ENCODE measurements at regions not wholly inside any gene's neighbourhood (a gene's known extent, or its start where the extent isn't known, plus 50 kb on each side); places are given as distances from the start of the nearest gene placed in this dataset.
"Not testable (repeated sequence)": the region's sequence is repeated elsewhere in the genome, so short reads cannot be mapped to it uniquely, and the experiment has no call there.

GRCh38 chr6:9361749-9362148 is 926.4 kb upstream of the SLC35B3 start:
- DNase-seq = no peak

DNA sequence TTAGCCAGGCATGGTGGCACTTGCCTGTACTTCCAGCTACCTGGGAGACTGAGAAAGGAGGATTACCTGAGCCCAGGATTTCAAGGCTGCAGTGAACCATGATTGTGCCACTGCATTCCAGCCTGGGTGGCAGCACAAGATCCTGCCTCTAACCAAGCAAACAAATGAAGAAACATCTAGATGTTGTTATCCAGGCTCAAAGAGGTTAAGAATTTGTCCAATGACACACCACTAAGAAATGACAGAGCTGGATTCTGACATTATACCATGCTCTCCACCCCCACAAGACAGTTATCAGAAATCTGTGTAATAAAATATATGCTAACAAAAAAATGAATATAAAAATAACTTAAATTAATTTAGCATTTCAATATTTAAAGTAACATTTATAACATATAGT is 925.5 kb upstream of the SLC35B3 start:
- DNase-seq = no peak

DNA sequence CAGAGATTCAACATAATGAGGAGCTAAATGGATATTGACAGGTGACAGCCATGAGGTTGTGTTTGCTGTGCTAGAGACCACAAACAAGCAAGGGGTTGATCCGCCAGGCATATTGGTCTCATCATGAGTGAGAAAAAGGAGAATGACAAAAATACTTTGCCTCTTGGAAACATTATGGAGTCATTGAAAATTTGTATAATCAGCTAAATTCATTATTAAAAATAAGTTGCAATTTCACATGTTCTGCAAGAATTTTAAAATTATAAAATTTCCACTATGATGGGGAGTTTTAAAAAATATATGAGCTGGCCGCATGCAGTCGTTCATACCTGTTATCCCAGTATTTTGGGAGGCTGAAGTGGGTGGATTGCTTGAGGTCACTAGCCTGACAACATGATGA is 912.3 kb upstream of the SLC35B3 start:
- DNase-seq = no peak

DNA sequence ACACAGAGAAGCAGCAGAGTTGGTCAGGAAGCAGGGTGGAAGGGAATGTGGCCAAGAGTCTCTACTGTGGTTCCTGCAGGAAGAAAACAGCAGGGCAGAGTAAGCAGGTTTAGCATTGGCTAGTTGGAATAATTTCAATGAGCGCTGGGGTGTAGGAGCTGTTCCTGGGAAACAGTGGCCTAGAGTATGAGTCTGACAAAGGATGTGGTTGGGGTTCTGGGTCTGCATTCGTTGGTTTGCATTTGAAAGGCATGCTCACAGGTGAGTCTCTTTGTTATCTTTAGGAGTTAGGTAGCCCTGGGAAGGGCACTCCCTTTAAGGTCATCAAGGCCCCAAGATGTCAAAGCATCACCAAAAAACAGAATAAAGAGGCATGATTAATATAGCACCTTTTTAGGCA is 911.6 kb upstream of the SLC35B3 start:
- DNase-seq = no peak

DNA sequence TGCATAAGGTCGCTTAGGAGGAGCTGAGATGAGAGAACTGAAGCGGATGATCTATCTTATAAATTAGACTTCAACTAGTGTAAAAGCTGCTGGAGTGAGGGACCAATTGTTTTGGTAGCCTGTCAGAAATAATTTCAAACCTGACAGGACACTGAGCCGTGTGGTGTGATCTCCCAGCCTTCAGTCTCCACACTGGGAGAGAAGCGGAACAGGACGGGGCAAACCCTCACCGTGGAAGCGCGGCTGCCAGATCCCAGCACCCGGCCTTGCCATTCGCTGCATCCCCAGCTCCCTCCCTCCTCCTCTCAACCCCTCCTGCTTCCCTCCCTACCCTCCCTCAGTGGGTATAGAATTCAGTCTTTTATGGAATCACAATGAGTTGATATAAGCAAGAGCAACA is 900.1 kb upstream of the SLC35B3 start:
- no peak for DNase-seq

GRCh38 chr6:9334979-9335378 is 899.6 kb upstream of the SLC35B3 start:
- no peak for DNase-seq

DNA sequence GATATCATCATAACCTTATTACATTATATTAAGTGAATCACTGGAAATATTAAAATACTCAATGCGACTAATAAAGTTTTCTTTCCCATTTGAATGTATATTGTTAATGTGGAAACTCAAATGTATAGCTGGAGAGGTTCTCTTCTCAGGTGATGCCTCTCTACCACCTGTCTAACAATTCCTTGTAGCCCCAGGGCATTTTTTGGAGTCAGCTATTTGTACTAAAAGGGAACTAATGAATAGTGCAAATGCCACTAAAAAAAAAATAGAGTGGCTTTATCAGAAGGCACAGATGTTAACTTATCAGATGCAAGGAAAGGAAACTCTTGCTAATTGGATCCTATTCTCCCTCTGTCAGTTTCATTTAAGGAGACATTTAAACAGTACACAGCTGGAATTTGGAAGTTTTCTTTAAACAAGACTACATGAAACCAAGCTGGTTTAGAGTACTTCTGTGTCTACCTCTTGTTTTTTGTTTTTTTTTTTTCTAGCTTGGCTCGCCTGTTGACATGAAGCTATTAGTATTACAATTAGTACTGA is 897.0 kb upstream of the SLC35B3 start:
- no peak for DNase-seq

DNA sequence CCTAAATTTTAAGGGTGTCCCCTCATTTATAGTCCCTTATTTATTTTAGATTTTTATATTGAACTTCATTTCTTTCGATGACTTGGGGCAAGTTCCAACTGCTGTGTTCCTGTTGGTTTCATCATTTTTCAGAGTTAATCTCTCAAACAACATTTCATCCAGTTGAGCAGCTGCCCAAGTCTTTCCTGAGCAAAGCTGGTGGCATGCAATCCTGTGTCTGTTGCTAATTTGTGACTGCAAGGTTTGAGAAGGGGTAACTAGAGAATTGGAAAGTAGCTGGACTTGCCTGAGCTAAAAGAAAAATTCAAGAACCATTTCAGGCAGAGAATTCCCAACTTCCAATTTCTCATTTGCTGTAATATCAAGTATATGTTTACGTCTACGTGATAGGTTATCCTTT is 881.5 kb upstream of the SLC35B3 start:
- DNase-seq = no peak

DNA sequence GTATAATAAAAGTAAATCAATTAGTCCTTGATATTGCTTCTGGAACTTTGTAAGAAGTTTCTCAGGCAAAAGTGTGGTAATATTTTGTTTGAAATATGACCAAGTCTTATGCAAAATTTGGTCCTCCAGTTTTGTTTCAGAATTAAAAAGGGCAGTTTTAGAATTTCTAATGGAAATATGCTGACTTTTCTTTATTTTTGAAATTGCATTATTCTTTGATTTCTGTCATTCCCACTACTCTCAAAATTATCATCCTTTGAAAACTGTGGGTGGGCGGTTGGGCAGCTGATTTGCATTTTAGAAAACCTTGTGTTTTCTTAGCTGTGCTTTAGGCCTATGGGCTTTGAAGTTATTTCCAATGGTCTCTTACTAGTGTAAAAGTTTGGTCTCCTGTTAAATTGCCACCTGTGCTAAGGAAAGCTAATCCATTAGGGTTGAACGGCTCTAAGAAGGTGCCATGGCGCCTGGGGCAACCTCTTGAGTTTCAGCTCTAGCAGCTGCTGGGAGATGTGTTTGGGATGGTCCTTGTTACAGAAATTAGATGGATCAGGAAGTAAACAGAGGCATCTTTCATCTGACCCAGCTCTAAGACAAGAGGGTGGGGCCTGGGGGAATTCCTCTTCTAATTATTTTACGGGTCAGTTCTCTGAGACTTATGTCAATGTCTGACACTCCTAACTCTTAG is 880.8 kb upstream of the SLC35B3 start:
- no peak for DNase-seq

DNA sequence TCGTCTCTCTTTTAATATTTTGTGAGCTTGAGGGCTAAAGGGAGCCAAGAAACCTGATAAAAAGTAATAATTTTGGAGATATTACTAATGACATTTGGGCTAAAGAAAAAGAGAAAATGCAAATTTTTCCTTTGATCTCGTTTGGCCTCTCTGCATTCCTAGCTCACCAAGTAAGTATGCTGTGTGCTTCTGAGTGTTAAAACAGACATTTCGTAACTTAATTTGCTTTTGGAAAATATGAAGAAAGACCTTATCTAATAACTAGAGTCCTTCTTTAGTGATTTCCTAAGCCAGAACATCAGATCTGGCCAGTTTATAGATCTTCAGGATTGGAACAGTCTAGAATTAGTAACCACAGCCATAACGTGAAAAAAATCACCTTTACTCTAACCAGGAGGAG is 872.9 kb upstream of the SLC35B3 start:
- DNase-seq = no peak

DNA sequence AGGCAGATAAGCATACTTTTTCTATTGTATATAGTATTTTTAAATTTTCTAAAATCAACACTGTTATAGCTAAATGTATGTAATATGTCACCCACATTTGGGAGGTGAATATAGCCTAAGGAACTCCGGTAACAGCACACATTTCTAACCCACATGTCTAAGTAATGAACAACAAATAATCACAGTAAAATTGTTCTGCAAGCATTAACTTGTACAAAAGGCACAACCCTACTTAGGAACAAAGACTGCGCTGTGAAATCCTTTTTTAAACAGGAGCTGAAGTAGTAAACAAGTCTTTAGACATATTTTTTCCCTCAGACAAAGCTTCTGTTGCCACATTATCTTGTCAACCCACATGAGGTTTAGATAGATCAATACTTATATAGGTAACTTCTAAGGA is 872.4 kb upstream of the SLC35B3 start:
- DNase-seq = no peak

DNA sequence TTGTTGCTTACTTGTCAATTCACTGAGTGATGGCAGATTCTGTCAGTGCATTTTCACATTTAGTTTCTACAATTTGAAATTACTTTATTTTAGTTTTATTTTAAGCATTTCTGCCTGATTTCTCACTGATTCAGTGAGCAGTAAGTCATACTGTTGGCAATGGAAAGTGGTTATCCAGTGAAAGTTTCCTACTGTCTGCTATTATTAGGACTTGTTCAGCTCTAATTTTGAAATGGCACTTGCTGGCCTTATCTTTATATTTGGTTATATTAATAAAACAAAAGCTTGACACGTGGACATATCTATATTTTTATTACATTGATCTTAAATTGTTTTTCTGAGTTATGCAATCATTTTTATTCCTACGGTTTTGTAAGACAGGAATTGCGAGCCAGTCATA is 871.8 kb upstream of the SLC35B3 start:
- DNase-seq = no peak

DNA sequence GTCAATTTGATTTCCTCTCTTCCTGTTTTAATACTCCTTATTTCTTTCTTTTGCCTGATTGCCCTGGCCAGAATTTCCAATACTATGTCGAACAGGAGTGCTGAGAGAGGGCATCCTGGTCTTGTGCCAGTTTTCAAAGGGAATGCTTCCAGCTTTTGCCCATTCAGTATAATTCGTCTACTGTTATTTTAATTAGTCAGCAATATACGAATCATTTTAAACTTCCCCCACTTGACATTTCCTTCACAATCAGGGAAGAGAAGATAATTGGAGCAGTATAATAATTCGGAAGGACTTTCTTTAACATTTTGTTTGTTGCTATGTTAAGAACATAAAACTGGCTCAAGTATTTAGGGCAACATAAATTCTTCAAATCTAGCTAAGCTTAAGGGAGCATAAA is 860.3 kb upstream of the SLC35B3 start:
- DNase-seq = no peak

- DNase-seq = no peak
Observed at GRCh38 chr6:9292975-9293374, 857.6 kb upstream of the SLC35B3 start.

DNA sequence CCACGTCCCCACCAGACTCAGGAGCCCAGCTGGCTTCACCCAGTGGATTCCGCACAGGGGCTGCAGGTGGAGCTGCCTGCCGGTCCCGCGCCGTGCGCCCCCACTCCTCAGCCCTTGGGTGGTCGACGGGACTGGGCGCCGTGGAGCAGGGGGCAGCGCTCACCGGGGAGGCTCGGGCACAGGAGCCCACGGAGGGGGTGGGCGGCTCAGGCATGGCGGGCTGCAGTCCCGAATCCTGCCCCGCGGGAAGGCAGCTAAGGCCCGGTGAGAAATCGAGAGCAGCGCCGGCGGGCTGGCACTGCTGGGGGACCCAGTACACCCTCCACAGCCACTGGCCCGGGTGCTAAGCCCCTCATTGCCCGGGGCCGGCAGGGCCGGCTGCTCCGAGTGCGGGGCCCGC is 855.0 kb upstream of the SLC35B3 start:
- not testable (repeated sequence) for DNase-seq

DNA sequence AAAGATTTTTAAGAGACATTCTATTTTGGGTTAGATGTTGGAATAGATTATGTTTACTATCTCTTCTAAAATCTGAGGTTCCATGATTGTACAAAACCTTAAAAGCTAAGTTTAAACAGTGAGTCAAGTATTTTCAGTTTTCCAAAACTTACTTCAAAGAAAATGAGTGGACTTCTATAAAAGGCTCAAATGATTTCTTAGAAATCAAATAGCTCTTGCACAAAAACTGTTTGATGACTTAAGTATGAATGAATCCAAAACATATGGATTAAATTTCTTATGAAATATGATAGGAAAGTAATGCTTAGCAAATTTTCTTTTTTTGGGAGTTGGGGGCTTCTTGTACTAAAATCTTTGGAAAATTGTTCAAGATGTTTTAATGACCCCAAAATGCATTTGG is 837.3 kb upstream of the SLC35B3 start:
- DNase-seq = no peak

- no peak for DNase-seq
Observed at GRCh38 chr6:9266741-9267140, 831.4 kb upstream of the SLC35B3 start.

DNA sequence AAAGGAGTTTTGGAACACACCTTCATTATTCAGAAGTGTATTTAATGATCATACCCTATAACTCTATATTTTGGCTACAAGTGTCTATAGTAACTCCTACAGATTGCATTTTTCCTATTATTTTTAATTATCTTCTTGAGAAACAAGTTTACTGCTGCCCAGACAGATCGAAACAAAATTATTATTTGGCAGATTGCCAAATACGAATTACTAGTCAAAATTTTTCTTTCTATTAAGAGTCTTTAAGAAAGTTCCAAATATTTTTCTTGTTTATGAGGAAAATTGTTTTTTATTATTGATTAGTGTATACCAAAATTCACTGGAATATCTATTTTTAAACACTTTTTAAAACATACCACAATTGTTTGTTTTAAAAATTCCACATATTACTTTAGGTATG is 821.9 kb upstream of the SLC35B3 start:
- DNase-seq = no peak

GRCh38 chr6:9254251-9254650 is 818.9 kb upstream of the SLC35B3 start:
- DNase-seq = no peak

GRCh38 chr6:9252799-9253198 is 817.5 kb upstream of the SLC35B3 start:
- DNase-seq = no peak

- no peak for DNase-seq
Observed at GRCh38 chr6:9250852-9251251, 815.5 kb upstream of the SLC35B3 start.

GRCh38 chr6:9248133-9248532 is 812.8 kb upstream of the SLC35B3 start:
- DNase-seq = no peak

DNA sequence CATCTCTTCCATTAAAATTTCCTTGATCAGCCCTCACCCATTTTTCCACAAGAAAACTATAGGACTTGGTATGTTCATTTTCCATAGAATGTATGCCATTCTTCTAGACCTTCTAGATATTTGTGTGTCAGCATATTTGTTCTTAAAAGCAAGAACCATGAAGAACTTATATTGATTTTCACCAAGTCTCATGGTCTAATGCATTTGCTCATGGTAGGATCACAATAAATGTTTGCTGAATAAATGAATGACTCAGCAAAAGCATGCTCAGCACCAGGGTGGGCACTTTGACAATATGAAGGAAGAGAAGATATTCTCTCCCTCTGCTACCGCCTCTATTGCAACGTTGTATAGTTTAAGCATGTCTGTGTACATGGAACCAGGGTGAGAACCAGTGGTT is 805.5 kb upstream of the SLC35B3 start:
- no peak for DNase-seq

GRCh38 chr6:9236443-9236842 is 801.1 kb upstream of the SLC35B3 start:
- DNase-seq = no peak

DNA sequence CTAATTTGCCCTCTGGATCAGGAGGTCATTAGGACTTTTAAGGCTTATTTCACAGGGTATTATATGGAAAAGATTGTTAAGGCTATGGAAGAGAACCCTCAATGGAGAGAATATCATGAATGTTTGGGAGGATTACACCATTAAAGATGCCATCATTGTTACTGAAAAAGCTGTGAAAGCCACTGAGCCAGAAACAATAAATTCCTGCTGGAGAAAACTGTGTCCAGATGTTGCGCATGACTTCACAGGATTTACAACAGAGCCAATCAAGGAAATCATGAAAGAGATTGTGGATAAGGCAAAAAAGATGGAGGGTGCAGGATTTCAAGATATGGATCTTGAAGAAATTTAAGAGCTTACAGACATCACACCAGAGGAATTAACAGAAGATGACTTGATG is 798.3 kb upstream of the SLC35B3 start:
- no peak for DNase-seq

Measured in activated CD8-positive, alpha-beta memory T cell treated with anti-CD3 and anti-CD28 coated beads, Interleukin-2, amount 50 U/mL, for 4 hours (primary cell).